ENCODE measurements at regions not wholly inside any gene's neighbourhood (a gene's known extent, or its start where the extent isn't known, plus 50 kb on each side); places are given as distances from the start of the nearest gene placed in this dataset.

DNA sequence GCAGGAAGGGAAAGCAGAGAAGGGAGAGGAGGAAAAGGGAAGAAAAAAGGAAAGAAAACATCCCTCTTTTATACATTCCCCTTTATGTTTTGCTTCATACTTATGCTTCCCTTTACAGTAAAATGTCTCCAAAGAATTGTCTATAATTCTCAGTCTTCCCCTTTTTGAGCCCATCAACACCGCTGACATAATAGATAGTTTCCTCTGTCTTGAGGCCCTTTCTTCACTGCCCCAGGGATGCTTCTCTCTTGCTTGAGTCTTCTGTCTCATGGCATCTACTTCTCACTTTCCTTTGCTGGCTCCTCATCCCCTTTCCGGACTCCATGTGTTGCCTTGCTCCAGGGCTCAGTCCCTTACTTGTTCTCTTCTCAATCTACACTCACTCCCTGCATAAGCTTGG lies 99.7 kb upstream of the DAZL start:
- Histone ChIP-seq H3K4me3 (no peak overlapping the region), H3K36me3 (ENCODE audit: insufficient read depth) (no peaks in the 10 kb centered on the region; the same call in 1 of the 2 replicates), H2AFZ (no peak overlapping the region; the same call in 1 of the 2 replicates), H3K27me3 (ENCODE audit: insufficient read depth) (no peaks in the 10 kb centered on the region), H3K4me2 (no peak overlapping the region), H3K9me2 (ENCODE audit: insufficient read depth) (peaks cover 11% of the 10 kb centered on the region), H3F3A (replicated peaks; ENCODE audit: low read depth) (no peaks in the 10 kb centered on the region), H4K20me1 (replicated peaks; ENCODE audit: insufficient read depth) (no peaks in the 10 kb centered on the region), H3K79me2 (replicated peaks; ENCODE audit: insufficient read depth) (no peaks in the 10 kb centered on the region), H3K4me1 (ENCODE audit: insufficient read depth) (no peaks in the 10 kb centered on the region; the same call in 1 of the 2 replicates), H3K27ac (ENCODE audit: low read depth) (no peak overlapping the region)
- H3K4me1 Mint-ChIP-seq, result peaks cover 5% of the 10 kb centered on the region; the same call in 1 of the 3 replicates
- peaks cover 16% of the 10 kb centered on the region; the same call in 2 of the 3 replicates for H3K36me3 Mint-ChIP-seq (ENCODE audit: low read depth)
- TF ChIP-seq ZNF114 (CRISPR knock-in tag; IDR thresholded peaks at IDR 0.05) (no peak), REST (IDR thresholded peaks at IDR 0.05; ENCODE audit: unreplicated experiment) (no peak), ZNF331 (CRISPR knock-in tag; IDR thresholded peaks at IDR 0.05; ENCODE audit: low read depth) (no peak), JUNB (IDR thresholded peaks at IDR 0.05; ENCODE audit: unreplicated experiment) (no peak), CREB1 (CRISPR knock-in tag; IDR thresholded peaks at IDR 0.05; ENCODE audit: low read depth) (no peak), POLR2AphosphoS5 (IDR thresholded peaks at IDR 0.05; ENCODE audit: low read depth) (no peak), NANOG (IDR thresholded peaks at IDR 0.05; ENCODE audit: borderline replicate concordance) (no peak), ZNF462 (CRISPR knock-in tag; IDR thresholded peaks at IDR 0.05) (no peak), STAT1 (IDR thresholded peaks at IDR 0.05; ENCODE audit: unreplicated experiment) (no peak), CTCF (conservative IDR thresholded peaks at IDR 0.05; ENCODE audit: low read depth in 2 of 2) (no peak), EZH2 (IDR thresholded peaks at IDR 0.05; ENCODE audit: low read depth, unreplicated experiment) (no peak), EZH2phosphoT487 (IDR thresholded peaks at IDR 0.05; ENCODE audit: unreplicated experiment) (no peak)
- TF ChIP-seq, protein P1, sequence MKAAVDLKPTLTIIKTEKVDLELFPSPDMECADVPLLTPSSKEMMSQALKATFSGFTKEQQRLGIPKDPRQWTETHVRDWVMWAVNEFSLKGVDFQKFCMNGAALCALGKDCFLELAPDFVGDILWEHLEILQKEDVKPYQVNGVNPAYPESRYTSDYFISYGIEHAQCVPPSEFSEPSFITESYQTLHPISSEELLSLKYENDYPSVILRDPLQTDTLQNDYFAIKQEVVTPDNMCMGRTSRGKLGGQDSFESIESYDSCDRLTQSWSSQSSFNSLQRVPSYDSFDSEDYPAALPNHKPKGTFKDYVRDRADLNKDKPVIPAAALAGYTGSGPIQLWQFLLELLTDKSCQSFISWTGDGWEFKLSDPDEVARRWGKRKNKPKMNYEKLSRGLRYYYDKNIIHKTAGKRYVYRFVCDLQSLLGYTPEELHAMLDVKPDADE (IDR thresholded peaks at IDR 0.05), result no peak
- no peak overlapping the region for H3K27ac Mint-ChIP-seq
- H3K4me3 Mint-ChIP-seq, result no peak overlapping the region
- H3K9me3 Mint-ChIP-seq, result peaks cover 3% of the 10 kb centered on the region; the same call in 1 of the 3 replicates
- peaks cover 2% of the 10 kb centered on the region for H3K27me3 Mint-ChIP-seq (ENCODE audit: insufficient read depth, low read depth, poor library complexity)
- DNase-seq (ENCODE audit: low spot score), result no peak
- no peak for ATAC-seq

Measured in GM23338 (cell line).